Effector memory CD4-positive, alpha-beta T cell (primary cell): ENCODE measurements at regions not wholly inside any gene's neighbourhood (a gene's known extent, or its start where the extent isn't known, plus 50 kb on each side); places are given as distances from the start of the nearest gene placed in this dataset.
"Not testable (repeated sequence)": the region's sequence is repeated elsewhere in the genome, so short reads cannot be mapped to it uniquely, and the experiment has no call there.

Source experiments
- DNase-seq, 3 donors: peaks; one replicate each; pipeline ENCODE4 v3.0.0-alpha.2; 2020
- H3K27ac ChIP-seq: 2 replicates; pipeline ENCODE4 v1.7.0; 2013; ENCODE audit warnings: mild to moderate bottlenecking, low read length, moderate library complexity; ENCODE audit not compliant: insufficient read depth, poor library complexity, severe bottlenecking
- H3K27me3 ChIP-seq: replicated peaks from 2 replicates; pipeline ENCODE4 v1.7.0; 2013; ENCODE audit warnings: mild to moderate bottlenecking, low read length; ENCODE audit not compliant: insufficient read depth, control insufficient read depth, poor library complexity, severe bottlenecking
- H3K36me3 ChIP-seq: 2 replicates; pipeline ENCODE4 v1.7.0; 2013; ENCODE audit warnings: mild to moderate bottlenecking, low read length, moderate library complexity; ENCODE audit not compliant: control insufficient read depth, insufficient read depth
- H3K4me1 ChIP-seq: 2 replicates; pipeline ENCODE4 v1.7.0; 2013; ENCODE audit warnings: low read length, mild to moderate bottlenecking; ENCODE audit not compliant: control insufficient read depth, insufficient read depth, poor library complexity, severe bottlenecking
- H3K4me3 ChIP-seq: 2 replicates; pipeline ENCODE4 v1.7.0; 2013; ENCODE audit warnings: low read length, low read depth, mild to moderate bottlenecking; ENCODE audit not compliant: insufficient read depth, poor library complexity, severe bottlenecking
- H3K9me3 ChIP-seq: 2 replicates; pipeline ENCODE4 v1.7.0; 2013; ENCODE audit warnings: mild to moderate bottlenecking, low read length, moderate library complexity; ENCODE audit not compliant: control insufficient read depth

DNA sequence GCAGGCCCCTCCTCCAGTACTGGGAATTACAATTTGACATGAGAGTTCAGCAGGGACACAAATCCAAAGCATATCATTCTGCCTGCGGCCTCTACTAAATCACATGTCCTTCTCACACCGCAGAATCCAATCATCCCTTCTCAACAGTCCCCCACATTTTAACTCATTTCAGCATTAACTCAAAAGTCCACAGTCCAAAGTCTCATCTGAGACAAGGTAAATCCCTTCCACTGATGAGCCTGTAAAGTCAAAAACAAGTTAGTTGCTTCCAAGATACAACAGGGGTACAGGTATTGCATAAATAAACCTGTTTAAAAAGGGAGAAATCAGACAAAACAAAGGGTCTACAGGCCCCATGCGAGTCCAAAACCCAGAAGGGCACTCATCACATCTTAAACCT is 64.0 kb downstream of the EBNA1BP2 start:
- H3K4me3 ChIP-seq, result no peak overlapping the region
- H3K36me3 ChIP-seq, result no peaks in the 10 kb centered on the region
- no peaks in the 10 kb centered on the region for H3K9me3 ChIP-seq
- no peak for DNase-seq
- H3K4me1 ChIP-seq, result no peaks in the 10 kb centered on the region
- H3K27me3 ChIP-seq, result no peaks in the 10 kb centered on the region
- no peak overlapping the region for H3K27ac ChIP-seq

GRCh38 chr1:43107664-43108063 is 64.4 kb downstream of the EBNA1BP2 start:
- no peaks in the 10 kb centered on the region for H3K4me1 ChIP-seq
- no peak overlapping the region for H3K4me3 ChIP-seq
- no peak for DNase-seq
- no peaks in the 10 kb centered on the region for H3K36me3 ChIP-seq
- no peak overlapping the region for H3K27ac ChIP-seq
- no peaks in the 10 kb centered on the region for H3K27me3 ChIP-seq
- no peaks in the 10 kb centered on the region for H3K9me3 ChIP-seq

- Histone ChIP-seq H3K4me3 (no peak overlapping the region), H3K27ac (no peak overlapping the region), H3K27me3 (no peaks in the 10 kb centered on the region), H3K36me3 (no peaks in the 10 kb centered on the region), H3K9me3 (no peaks in the 10 kb centered on the region), H3K4me1 (no peaks in the 10 kb centered on the region)
- DNase-seq, result no peak
These were observed 67.9 kb downstream of the EBNA1BP2 start for GRCh38 chr1:43104027-43104763.

DNA sequence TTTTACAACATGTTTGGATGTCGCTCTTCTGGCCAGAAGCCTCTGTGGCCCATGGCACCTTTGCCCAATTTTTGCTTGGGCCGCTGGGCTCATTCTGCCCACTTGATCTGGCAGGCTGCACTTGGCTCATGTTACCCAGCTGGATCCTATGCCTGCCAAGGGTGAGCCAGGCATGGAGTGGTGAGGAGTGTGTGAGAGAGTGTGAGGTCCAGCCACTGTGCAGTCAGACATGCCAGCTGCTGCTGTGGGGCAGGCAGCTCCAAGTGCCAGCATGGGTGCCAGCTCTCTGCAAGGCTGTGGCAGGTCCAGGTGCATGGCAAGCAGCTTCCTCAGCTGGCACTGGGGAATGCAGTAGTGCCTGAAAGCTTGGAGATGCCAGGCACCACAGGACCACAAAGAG is 71.0 kb downstream of the EBNA1BP2 start:
- Histone ChIP-seq H3K36me3 (no peaks in the 10 kb centered on the region), H3K9me3 (no peaks in the 10 kb centered on the region), H3K27me3 (no peaks in the 10 kb centered on the region), H3K4me1 (no peaks in the 10 kb centered on the region), H3K4me3 (no peak overlapping the region), H3K27ac (no peak overlapping the region)
- no peak for DNase-seq

- H3K4me3 ChIP-seq, result no peak overlapping the region
- DNase-seq, result no peak
- no peaks in the 10 kb centered on the region for H3K9me3 ChIP-seq
- H3K27me3 ChIP-seq, result no peaks in the 10 kb centered on the region
- no peak overlapping the region for H3K27ac ChIP-seq
- H3K4me1 ChIP-seq, result no peaks in the 10 kb centered on the region
- no peaks in the 10 kb centered on the region for H3K36me3 ChIP-seq
These were observed 73.9 kb downstream of the EBNA1BP2 start for GRCh38 chr1:43098200-43098599.

GRCh38 chr1:43096528-43096927 is 75.6 kb downstream of the EBNA1BP2 start:
- not testable (repeated sequence) for H3K4me1 ChIP-seq, H3K27me3 ChIP-seq, DNase-seq, H3K27ac ChIP-seq, H3K4me3 ChIP-seq, H3K9me3 ChIP-seq, H3K36me3 ChIP-seq

DNA sequence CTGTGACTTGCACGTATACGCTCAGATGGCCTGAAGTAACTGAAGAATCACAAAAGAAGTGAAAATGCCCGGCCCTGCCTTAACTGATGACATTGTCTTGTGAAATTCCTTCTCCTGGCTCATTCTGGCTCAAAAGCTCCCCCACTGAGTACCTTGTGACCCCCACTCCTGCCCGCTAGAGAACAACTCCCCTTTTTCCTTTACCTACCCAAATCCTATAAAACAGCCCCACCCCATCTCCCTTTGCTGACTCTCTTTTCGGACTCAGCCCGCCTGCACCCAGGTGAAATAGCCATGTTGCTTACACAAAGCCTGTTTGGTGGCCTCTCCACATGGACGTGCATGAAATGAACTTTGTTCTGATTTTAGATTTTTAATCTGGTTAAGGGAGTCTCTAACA is 81.3 kb downstream of the EBNA1BP2 start:
- not testable (repeated sequence) for H3K4me3 ChIP-seq, H3K36me3 ChIP-seq, H3K4me1 ChIP-seq, DNase-seq, H3K27ac ChIP-seq, H3K9me3 ChIP-seq, H3K27me3 ChIP-seq

- not testable (repeated sequence) for H3K4me3 ChIP-seq, DNase-seq, H3K4me1 ChIP-seq, H3K27ac ChIP-seq, H3K36me3 ChIP-seq, H3K27me3 ChIP-seq, H3K9me3 ChIP-seq
These were observed 81.9 kb downstream of the EBNA1BP2 start for GRCh38 chr1:43090157-43090556.

DNA sequence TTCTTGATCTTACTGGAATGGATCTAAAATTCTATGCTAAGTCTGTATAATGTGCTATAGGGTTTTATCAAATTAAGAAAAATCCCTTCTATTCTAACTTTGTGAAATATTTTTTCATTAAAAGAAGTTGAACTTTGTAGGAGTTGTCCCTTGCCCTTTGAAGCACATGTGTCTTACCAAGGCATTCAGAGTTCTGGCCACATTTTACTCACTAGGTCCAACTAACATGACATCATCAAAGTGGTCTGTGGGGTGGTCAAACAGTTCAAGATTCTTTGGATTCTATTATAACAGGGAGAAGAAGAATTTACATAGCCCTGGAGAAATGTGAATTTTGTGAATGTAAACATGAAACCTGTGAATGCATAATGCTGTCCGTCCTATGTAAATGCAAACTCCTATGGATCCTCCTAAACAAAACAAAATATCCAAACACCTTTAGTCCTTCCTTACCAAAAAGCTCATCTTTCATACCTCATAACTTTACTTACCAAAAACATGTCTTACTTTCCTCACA is 88.7 kb downstream of the EBNA1BP2 start:
- DNase-seq, result no peak
- H3K27ac ChIP-seq, result no peak overlapping the region
- H3K9me3 ChIP-seq, result no peaks in the 10 kb centered on the region
- H3K4me1 ChIP-seq, result no peaks in the 10 kb centered on the region
- no peaks in the 10 kb centered on the region for H3K27me3 ChIP-seq
- no peaks in the 10 kb centered on the region for H3K36me3 ChIP-seq
- H3K4me3 ChIP-seq, result no peak overlapping the region

DNA sequence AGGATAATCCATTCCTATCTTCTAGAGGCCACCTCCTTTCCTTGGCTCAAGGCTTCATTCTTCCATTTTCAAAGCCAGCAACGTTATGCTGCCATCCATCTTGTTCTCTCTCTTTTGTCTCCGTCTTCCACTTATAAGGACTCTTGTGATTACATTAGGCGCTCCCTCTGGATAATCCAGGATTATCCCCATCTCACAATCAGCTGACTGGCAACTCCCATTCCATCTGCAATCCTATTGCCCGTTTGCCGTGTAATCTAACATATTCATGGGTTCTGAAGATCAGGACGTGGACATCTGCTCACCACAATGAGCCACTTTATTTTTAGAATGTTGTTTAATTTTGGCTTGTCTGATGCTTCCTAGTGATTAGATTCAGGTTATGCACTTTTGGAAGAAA is 89.3 kb downstream of the EBNA1BP2 start:
- no peaks in the 10 kb centered on the region for H3K36me3 ChIP-seq
- DNase-seq, result no peak
- no peak overlapping the region for H3K27ac ChIP-seq
- no peaks in the 10 kb centered on the region for H3K27me3 ChIP-seq
- no peak overlapping the region for H3K4me3 ChIP-seq
- no peaks in the 10 kb centered on the region for H3K9me3 ChIP-seq
- H3K4me1 ChIP-seq, result no peaks in the 10 kb centered on the region
